ENCODE measurements at regions not wholly inside any gene's neighbourhood (a gene's known extent, or its start where the extent isn't known, plus 50 kb on each side); places are given as distances from the start of the nearest gene placed in this dataset.

- H3K56ac ChIP-seq (replicated peaks; ENCODE audit: insufficient read length, low read depth, low read length), result no peak overlapping the region
- H2BK5ac ChIP-seq (ENCODE audit: low read depth, low read length), result no peak overlapping the region
- H3K79me1 ChIP-seq (ENCODE audit: low read depth, low read length), result no peaks in the 10 kb centered on the region
- WGBS, 2 experiments (ENCODE audit: extremely low coverage in 1 of 2, insufficient coverage in 1 of 2, insufficient read length in 1 of 2, insufficient replicate concordance in 2 of 2, low coverage in 1 of 2, low lambda C conversion rate in 2 of 2, missing lambda C conversion rate in 1 of 2), result 91% methylated on average over 5 of the region's 5 CpGs; no CpG with 5 or more reads in 1 of the 2 experiments
- H3K23me2 ChIP-seq (ENCODE audit: low read depth, low read length), result no peaks in the 10 kb centered on the region; the same call in 1 of the 2 replicates
- no peaks in the 10 kb centered on the region for H4K20me1 ChIP-seq (replicated peaks in 1 of 2; ENCODE audit: control insufficient read depth in 1 of 2, insufficient read depth in 2 of 2, low read length in 2 of 2)
- H4K5ac ChIP-seq (ENCODE audit: insufficient read length, low read depth, low read length), result no peak overlapping the region
- H3K4ac ChIP-seq (replicated peaks; ENCODE audit: insufficient read length, low read depth, low read length), result no peak overlapping the region
- TF ChIP-seq BRCA1 (IDR thresholded peaks at IDR 0.05; ENCODE audit: low read depth, low read length), result no peak
- TF ChIP-seq YY1 (IDR thresholded peaks at IDR 0.05; ENCODE audit: low read depth, low read length), result no peak
- TF ChIP-seq MAX (IDR thresholded peaks at IDR 0.05), result no peak
- no peak for TF ChIP-seq EGR1 (IDR thresholded peaks at IDR 0.05; ENCODE audit: borderline replicate concordance, low read depth, low read length)
- TF ChIP-seq TAF1 (IDR thresholded peaks at IDR 0.05; ENCODE audit: low read depth, low read length), result no peak
- TF ChIP-seq HDAC6 (IDR thresholded peaks at IDR 0.05; ENCODE audit: low read depth, low read length), result no peak
- no peak for TF ChIP-seq CHD2 (IDR thresholded peaks at IDR 0.05; ENCODE audit: low read length)
- no peak for TF ChIP-seq BCL11A (IDR thresholded peaks at IDR 0.05; ENCODE audit: low read depth in 2 of 2, low read length in 2 of 2)
- no peak for TF ChIP-seq ZNF274 (IDR thresholded peaks at IDR 0.05; ENCODE audit: borderline replicate concordance, extremely low read depth, low read length)
- no peak for TF ChIP-seq CEBPB (IDR thresholded peaks at IDR 0.05; ENCODE audit: low read depth, low read length)
- TF ChIP-seq SIX5 (IDR thresholded peaks at IDR 0.05; ENCODE audit: low read depth, low read length), result no peak
- TF ChIP-seq RFX5 (IDR thresholded peaks at IDR 0.05; ENCODE audit: borderline replicate concordance, low read depth, low read length), result no peak
- no peak for TF ChIP-seq SIN3A (conservative IDR thresholded peaks at IDR 0.05 in 1 of 2, IDR thresholded peaks at IDR 0.05 in 1 of 2; ENCODE audit: low read depth in 1 of 2, low read length in 2 of 2)
- TF ChIP-seq KDM5A (IDR thresholded peaks at IDR 0.05; ENCODE audit: low read length), result no peak
- no peak for TF ChIP-seq NRF1 (IDR thresholded peaks at IDR 0.05; ENCODE audit: low read depth, low read length)
- TF ChIP-seq ASH2L (IDR thresholded peaks at IDR 0.05; ENCODE audit: low read length), result no peak
- no peak overlapping the region for H2AK5ac ChIP-seq (ENCODE audit: low read depth, low read length)
- H3K23ac ChIP-seq (ENCODE audit: insufficient read length), result no peak overlapping the region
- no peak overlapping the region for H3K4me2 ChIP-seq (ENCODE audit: insufficient read depth in 1 of 2, low read depth in 2 of 2, low read length in 2 of 2)
- no peaks in the 10 kb centered on the region for H3K36me3 ChIP-seq (ENCODE audit: control insufficient read depth in 2 of 4, insufficient read depth in 4 of 4, low read length in 3 of 4)
- no peaks in the 10 kb centered on the region for H3K27me3 ChIP-seq (replicated peaks in 1 of 4; ENCODE audit: control insufficient read depth in 3 of 4, extremely low read depth in 1 of 4, insufficient read depth in 3 of 4, low read length in 3 of 4)
- H2BK20ac ChIP-seq (ENCODE audit: low read length), result no peak overlapping the region
- no peak overlapping the region for H4K91ac ChIP-seq (replicated peaks; ENCODE audit: insufficient read length, low read length)
- DNase-seq (ENCODE audit: low read depth in 1 of 2, low spot score in 2 of 2) (no peak), FAIRE-seq (no peak)
- H3K14ac ChIP-seq (ENCODE audit: insufficient read length), result no peak overlapping the region
- no peaks in the 10 kb centered on the region for H3K79me2 ChIP-seq (ENCODE audit: control insufficient read depth in 1 of 2, insufficient read depth in 2 of 2, low read length in 2 of 2)
- H4K8ac ChIP-seq (ENCODE audit: extremely low read depth, insufficient read depth, low read length), result no peak overlapping the region
- no peak overlapping the region for H2BK120ac ChIP-seq (replicated peaks; ENCODE audit: low read depth, low read length)
- H3K9ac ChIP-seq (replicated peaks in 1 of 4; ENCODE audit: extremely low read depth in 1 of 4, low read depth in 3 of 4, low read length in 3 of 4), result no peak overlapping the region
- no peaks in the 10 kb centered on the region for H3K9me3 ChIP-seq (ENCODE audit: insufficient read depth in 2 of 2, low read depth in 1 of 2, low read length in 1 of 2)
- ChIA-PET POLR2A (ENCODE audit: partially characterized antibody) (no interaction called here), CTCF (ENCODE audit: partially characterized antibody) (no interaction called here)
- H3K18ac ChIP-seq (ENCODE audit: extremely low read depth, low read length), result no peak overlapping the region; the same call in 1 of the 2 replicates
- H2BK15ac ChIP-seq (ENCODE audit: low read length), result no peak overlapping the region
- H3K27ac ChIP-seq (ENCODE audit: low read depth, low read length), result no peak overlapping the region
- H3K4me1 ChIP-seq (replicated peaks in 1 of 4; ENCODE audit: control insufficient read depth in 3 of 4, insufficient read depth in 4 of 4, low read length in 3 of 4), result no peaks in the 10 kb centered on the region
- peak overlapping the region; percentile 85 for H2AFZ ChIP-seq (ENCODE audit: low read length)
- H3K4me3 ChIP-seq (ENCODE audit: extremely low read depth in 1 of 4, insufficient read depth in 2 of 4, low read depth in 3 of 4, low read length in 4 of 4), result no peak overlapping the region
- H2BK12ac ChIP-seq (ENCODE audit: low read depth, low read length), result no peak overlapping the region
Measured at GRCh38 chr14:38425324-38425976, 169.6 kb upstream of the CLEC14A start.

Measured in H1 (cell line).